CD4-positive, alpha-beta T cell (primary cell): ENCODE measurements at regions not wholly inside any gene's neighbourhood (a gene's known extent, or its start where the extent isn't known, plus 50 kb on each side); places are given as distances from the start of the nearest gene placed in this dataset.

Experiments
- ATAC-seq: fragments of 200-7000 bp; cut with Tn5 transposase; one replicate; pipeline ENCODE4 v1.10.0; 2022; ENCODE audit warnings: mild to moderate bottlenecking; ENCODE audit not compliant: poor library complexity
- CTCF ChIA-PET: fragments of 350-600 bp; sonication (Branson Sonifier 250); formaldehyde crosslinking; loops from one replicate; lab custom pipeline; 2021; ENCODE audit warnings: antibody characterized with exemption, inconsistent platforms; lab: Charles Lee
- POLR2A ChIA-PET: fragments of 350-600 bp; sonication (Branson Sonifier 250); formaldehyde crosslinking; loops from one replicate; lab custom pipeline; 2021; ENCODE audit warnings: antibody characterized with exemption, inconsistent platforms; lab: Charles Lee
- DNase-seq, 14 experiments: peaks; one replicate each; pipeline ENCODE4 v3.0.0-alpha.2; 2013 to 2020; ENCODE audit warnings: mixed read lengths in 2 of 14
- H3K27ac ChIP-seq, 2 donors: one replicate each; pipeline versions ENCODE4 v1.5.1 to v1.7.0; 2013; ENCODE audit warnings: low read length in 2 of 2, low read depth in 1 of 2, mild to moderate bottlenecking in 1 of 2
- H3K27me3 ChIP-seq, 2 experiments: 1 replicate in 1 of 2; 2 replicates in 1 of 2; pipeline versions ENCODE4 v1.6.1 to v1.7.0; 2013; ENCODE audit warnings: low read length in 2 of 2, control low read depth in 1 of 2, mild to moderate bottlenecking in 1 of 2, moderate library complexity in 1 of 2; ENCODE audit not compliant: insufficient read depth in 2 of 2, control insufficient read depth in 1 of 2
- H3K36me3 ChIP-seq: one replicate; pipeline ENCODE4 v1.6.1; 2013; ENCODE audit warnings: low read length, control low read depth; ENCODE audit not compliant: insufficient read depth
- H3K4me1 ChIP-seq: one replicate; pipeline ENCODE4 v1.6.1; 2013; ENCODE audit warnings: low read length, control low read depth; ENCODE audit not compliant: insufficient read depth
- H3K4me3 ChIP-seq: one replicate; pipeline ENCODE4 v1.5.1; 2013; ENCODE audit warnings: mild to moderate bottlenecking, low read length, moderate library complexity
- H3K9me3 ChIP-seq, 2 experiments: 1 replicate in 1 of 2; 2 replicates in 1 of 2; pipeline versions ENCODE4 v1.6.1 to v1.7.0; 2013; ENCODE audit warnings: low read length in 2 of 2, mild to moderate bottlenecking in 2 of 2, control low read depth in 1 of 2, moderate library complexity in 1 of 2; ENCODE audit not compliant: control insufficient read depth in 1 of 2, insufficient read depth in 1 of 2
- H3K27ac Mint-ChIP-seq: one replicate; pipeline ENCODE4 v1.8.0; 2020; ENCODE audit warnings: mixed read lengths
- H3K27me3 Mint-ChIP-seq: one replicate; pipeline ENCODE4 v1.8.0; 2021; ENCODE audit warnings: mixed read lengths
- H3K36me3 Mint-ChIP-seq: one replicate; pipeline ENCODE4 v1.8.0; 2021; ENCODE audit warnings: low read depth, mixed read lengths
- H3K4me1 Mint-ChIP-seq: one replicate; pipeline ENCODE4 v1.8.0; 2021; ENCODE audit warnings: low read depth, mixed read lengths
- H3K4me3 Mint-ChIP-seq: one replicate; pipeline ENCODE4 v1.8.0; 2020; ENCODE audit warnings: mild to moderate bottlenecking, mixed read lengths
- H3K9me3 Mint-ChIP-seq: one replicate; pipeline ENCODE4 v1.8.0; 2020; ENCODE audit warnings: mixed read lengths
- CTCF ChIP-seq: fragments of 200-600 bp; IDR thresholded peaks from one replicate; pipeline ENCODE4 v1.8.0; 2022; ENCODE audit warnings: antibody characterized with exemption, mild to moderate bottlenecking
- intact Hi-C, 2 experiments: fragments of 100-400 bp; cut with DNase I in 1 of 2; cut with micrococcal nuclease in 1 of 2; formaldehyde crosslinking; loops; one replicate each; pipeline versions ENCODE4 v1.15.1 to v1.9.0; 2023 to 2025; cut with DNase I, micrococcal nuclease

DNA sequence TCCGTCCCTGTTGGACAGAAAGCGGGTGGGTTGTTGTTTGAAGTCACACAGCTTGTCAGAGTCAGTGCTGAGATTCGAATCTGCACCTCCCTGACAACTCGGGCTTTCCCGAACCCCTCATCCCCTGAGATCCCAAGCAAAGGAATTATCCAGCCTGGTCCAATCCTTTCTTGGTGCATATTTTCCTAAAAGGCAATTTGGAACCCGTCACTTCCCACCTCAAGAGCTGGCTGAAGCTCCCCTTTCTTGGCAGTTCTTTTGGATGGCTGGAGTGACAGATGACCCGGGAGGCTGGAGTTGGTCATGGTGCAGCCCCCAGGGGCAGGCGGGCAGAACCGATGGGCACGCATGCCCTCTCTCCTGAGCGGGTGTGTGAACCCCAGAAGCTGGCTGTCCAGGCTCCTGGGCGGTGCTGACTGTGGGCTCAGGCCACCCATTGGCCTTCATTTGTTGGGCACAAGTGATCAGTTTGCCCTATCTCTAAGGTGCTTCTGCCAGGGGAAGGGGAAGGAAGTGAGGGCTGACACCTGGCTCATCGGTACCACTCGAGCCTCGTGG lies 97.8 kb downstream of the ASB1 start:
- H3K36me3 ChIP-seq, result no peaks in the 10 kb centered on the region
- TF ChIP-seq CTCF, result no peak
- H3K27ac ChIP-seq, result no peak overlapping the region
- peaks cover 0 to 11% of the 10 kb centered on the region in 2 experiments for H3K9me3 ChIP-seq
- DNase-seq (no peak), ATAC-seq (no peak)
- H3K27ac Mint-ChIP-seq, result no peak overlapping the region
- no peaks in the 10 kb centered on the region for H3K27me3 ChIP-seq
- H3K4me3 Mint-ChIP-seq, result no peak overlapping the region
- ChIA-PET POLR2A (no interaction called here), CTCF (no interaction called here)
- H3K27me3 Mint-ChIP-seq, result peaks cover 22% of the 10 kb centered on the region
- peaks cover 4% of the 10 kb centered on the region for H3K9me3 Mint-ChIP-seq
- H3K4me1 ChIP-seq, result no peaks in the 10 kb centered on the region
- intact Hi-C loops, result no loop called here
- H3K4me3 ChIP-seq, result no peak overlapping the region
- no peaks in the 10 kb centered on the region for H3K36me3 Mint-ChIP-seq
- H3K4me1 Mint-ChIP-seq, result no peaks in the 10 kb centered on the region

DNA sequence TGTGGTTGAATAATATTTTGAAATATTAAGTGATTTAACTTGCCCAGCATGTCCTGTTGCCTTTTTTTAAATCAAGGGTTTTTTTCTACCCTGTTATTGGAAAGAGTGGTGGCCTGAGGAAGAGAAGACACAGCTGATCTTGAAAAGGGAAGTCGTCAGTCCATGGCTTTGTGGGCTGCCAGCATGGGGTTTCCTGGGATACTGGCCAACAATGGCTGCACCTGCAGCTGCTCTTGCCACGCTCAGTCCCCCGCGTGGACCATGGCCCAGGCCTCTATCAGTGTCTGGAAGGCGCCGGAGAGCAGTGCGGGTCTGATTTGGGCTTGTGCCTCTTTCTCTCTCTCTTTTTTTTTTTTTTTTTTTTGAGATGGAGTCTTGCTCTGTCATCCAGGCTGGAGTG lies 99.3 kb downstream of the ASB1 start:
- DNase-seq (no peak), ATAC-seq (no peak)
- Mint-ChIP-seq H3K27me3 (peaks cover 22% of the 10 kb centered on the region), H3K4me1 (no peaks in the 10 kb centered on the region), H3K4me3 (no peak overlapping the region), H3K36me3 (peaks cover 6% of the 10 kb centered on the region), H3K9me3 (peaks cover 4% of the 10 kb centered on the region), H3K27ac (no peak overlapping the region)
- H3K4me1 ChIP-seq, result no peaks in the 10 kb centered on the region
- no peaks in the 10 kb centered on the region for H3K27me3 ChIP-seq
- H3K4me3 ChIP-seq, result no peak overlapping the region
- POLR2A ChIA-PET, result no interaction called here
- CTCF ChIA-PET, result no interaction called here
- H3K9me3 ChIP-seq, result peaks cover 0 to 9% of the 10 kb centered on the region in 2 experiments
- H3K36me3 ChIP-seq, result no peaks in the 10 kb centered on the region
- TF ChIP-seq CTCF, result no peak
- intact Hi-C loops, result no loop called here
- H3K27ac ChIP-seq, result no peak overlapping the region

DNA sequence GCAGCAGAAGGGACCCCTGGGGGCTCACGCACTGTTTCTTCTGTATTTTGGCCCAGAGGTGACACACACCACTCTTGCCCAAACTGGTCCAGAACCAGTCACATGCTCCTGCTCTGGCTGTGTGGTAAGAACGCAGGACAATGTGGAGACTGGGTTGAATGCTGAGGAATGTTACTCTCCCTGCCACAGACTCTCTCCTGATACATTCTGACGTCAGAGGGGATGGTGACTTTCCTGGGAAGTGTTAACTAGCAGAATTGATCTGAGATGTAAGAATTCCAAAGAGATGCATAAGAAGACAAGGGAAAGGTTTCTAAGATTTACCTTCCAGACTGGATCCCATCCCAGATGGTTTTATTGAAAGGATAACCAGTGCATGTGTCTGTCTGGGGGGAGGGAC lies 100.8 kb downstream of the ASB1 start:
- Mint-ChIP-seq H3K4me1 (no peaks in the 10 kb centered on the region), H3K27me3 (peaks cover 20% of the 10 kb centered on the region), H3K36me3 (peaks cover 6% of the 10 kb centered on the region), H3K4me3 (no peak overlapping the region), H3K9me3 (peaks cover 10% of the 10 kb centered on the region), H3K27ac (no peak overlapping the region)
- H3K27me3 ChIP-seq, result no peaks in the 10 kb centered on the region
- no peak for DNase-seq
- CTCF ChIA-PET, result no interaction called here
- no peaks in the 10 kb centered on the region for H3K4me1 ChIP-seq
- no peak overlapping the region for H3K27ac ChIP-seq
- peaks cover 4 to 8% of the 10 kb centered on the region in 2 experiments for H3K9me3 ChIP-seq
- intact Hi-C loops, result no loop called here
- TF ChIP-seq CTCF, result no peak
- POLR2A ChIA-PET, result no interaction called here
- ATAC-seq, result no peak
- no peak overlapping the region for H3K4me3 ChIP-seq
- H3K36me3 ChIP-seq, result no peaks in the 10 kb centered on the region
